HG02571 (cell line): ENCODE measurements at regions not wholly inside any gene's neighbourhood (a gene's known extent, or its start where the extent isn't known, plus 50 kb on each side); places are given as distances from the start of the nearest gene placed in this dataset.
"Not testable (repeated sequence)": the region's sequence is repeated elsewhere in the genome, so short reads cannot be mapped to it uniquely, and the experiment has no call there.

ENCODE experiments used
- ATAC-seq: cut with Tn5 transposase; IDR thresholded peaks from one replicate; pipeline ENCODE4 v1.9.1; 2021; ENCODE audit warnings: mild to moderate bottlenecking, moderate library complexity; ENCODE audit not compliant: unreplicated experiment

GRCh38 chr21:41612674-41613532 lies 104.9 kb upstream of the TMPRSS2 start:
- no peak for ATAC-seq

GRCh38 chr21:41611966-41612606 lies 104.1 kb upstream of the TMPRSS2 start:
- ATAC-seq = no peak

- ATAC-seq = no peak
Measured at GRCh38 chr21:41611441-41611840, 103.5 kb upstream of the TMPRSS2 start.

- not testable (repeated sequence) for ATAC-seq
Measured at GRCh38 chr21:41610840-41611115, 102.8 kb upstream of the TMPRSS2 start.

GRCh38 chr21:41610042-41610839 lies 102.3 kb upstream of the TMPRSS2 start:
- ATAC-seq = no peak

GRCh38 chr21:41606706-41607105 lies 98.7 kb upstream of the TMPRSS2 start:
- no peak for ATAC-seq

GRCh38 chr21:41605934-41606285 lies 98.0 kb upstream of the TMPRSS2 start:
- ATAC-seq = no peak

GRCh38 chr21:41605178-41605933 lies 97.4 kb upstream of the TMPRSS2 start:
- no peak for ATAC-seq

- ATAC-seq = no peak
Measured at GRCh38 chr21:41604583-41605041, 96.7 kb upstream of the TMPRSS2 start.

- no peak for ATAC-seq
Measured at GRCh38 chr21:41603476-41603875, 95.5 kb upstream of the TMPRSS2 start.

- no peak for ATAC-seq
Measured at GRCh38 chr21:41602531-41602930, 94.6 kb upstream of the TMPRSS2 start.

- ATAC-seq = no peak
Measured at GRCh38 chr21:41601573-41602368, 93.8 kb upstream of the TMPRSS2 start.

GRCh38 chr21:41600961-41601572 lies 93.1 kb upstream of the TMPRSS2 start:
- ATAC-seq = no peak

- no peak for ATAC-seq
Measured at GRCh38 chr21:41600556-41600955, 92.6 kb upstream of the TMPRSS2 start.

- no peak for ATAC-seq
Measured at GRCh38 chr21:41600116-41600515, 92.2 kb upstream of the TMPRSS2 start.

GRCh38 chr21:41598561-41599431 lies 90.8 kb upstream of the TMPRSS2 start:
- no peak for ATAC-seq

GRCh38 chr21:41597811-41598231 lies 89.9 kb upstream of the TMPRSS2 start:
- no peak for ATAC-seq

- no peak for ATAC-seq
Measured at GRCh38 chr21:41597227-41597626, 89.3 kb upstream of the TMPRSS2 start.
